ENCODE measurements at regions not wholly inside any gene's neighbourhood (a gene's known extent, or its start where the extent isn't known, plus 50 kb on each side); places are given as distances from the start of the nearest gene placed in this dataset.

DNA sequence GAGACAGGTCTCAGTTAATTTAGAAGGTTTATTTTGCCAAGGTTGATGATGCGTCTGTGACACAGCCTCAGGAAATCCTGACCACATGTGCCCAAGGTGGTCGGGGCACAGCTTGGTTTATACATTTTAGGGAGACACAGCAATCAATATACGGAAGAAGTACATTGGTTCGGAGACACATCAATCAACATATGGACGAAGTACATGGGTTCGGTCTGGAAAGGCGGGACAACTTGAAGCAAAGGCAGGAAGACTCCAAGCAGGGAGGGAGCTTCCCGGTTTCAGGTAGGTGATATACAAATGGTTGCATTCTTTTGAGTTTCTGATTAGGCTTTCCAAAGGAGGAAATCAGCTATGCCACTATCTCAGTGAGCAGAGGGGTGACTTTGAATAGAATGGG is 225.2 kb upstream of the ZFP42 start:
- TF ChIP-seq GATA3 (IDR thresholded peaks at IDR 0.05; ENCODE audit: low read depth, low read length) = no peak
- no peak for TF ChIP-seq GATA2 (IDR thresholded peaks at IDR 0.05; ENCODE audit: low read depth, low read length)
